GM21825 (cell line): ENCODE measurements at regions not wholly inside any gene's neighbourhood (a gene's known extent, or its start where the extent isn't known, plus 50 kb on each side); places are given as distances from the start of the nearest gene placed in this dataset.

ENCODE experiments used
- ATAC-seq: cut with Tn5 transposase; IDR thresholded peaks from one replicate; pipeline ENCODE4 v1.9.1; 2021; ENCODE audit warnings: mild to moderate bottlenecking, moderate library complexity; ENCODE audit not compliant: unreplicated experiment

- ATAC-seq: no peak
Observed at GRCh38 chr2:611519-611918, 65.7 kb downstream of the TMEM18 start.

GRCh38 chr2:610491-610890, 66.7 kb downstream of the TMEM18 start:
- ATAC-seq: no peak

DNA sequence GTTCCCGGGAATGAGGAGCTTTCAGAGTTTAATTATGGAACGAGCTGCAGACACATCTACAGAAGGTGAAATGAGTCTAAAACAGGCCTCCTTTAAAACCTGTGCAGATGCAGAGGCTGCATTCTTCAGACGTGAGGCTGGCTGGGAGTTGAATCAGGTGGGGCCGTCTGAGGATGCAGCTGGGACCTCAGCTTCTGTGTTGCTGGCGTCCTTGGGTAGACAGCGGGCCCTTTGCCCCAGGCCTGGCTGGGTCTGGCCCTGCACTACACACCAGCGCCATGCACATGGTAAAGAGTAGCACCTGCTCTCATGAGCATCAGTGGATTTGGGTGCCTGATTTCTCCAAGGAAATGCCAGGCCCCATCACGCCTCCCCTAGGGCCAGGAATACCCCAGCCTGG, 67.3 kb downstream of the TMEM18 start:
- no peak for ATAC-seq

DNA sequence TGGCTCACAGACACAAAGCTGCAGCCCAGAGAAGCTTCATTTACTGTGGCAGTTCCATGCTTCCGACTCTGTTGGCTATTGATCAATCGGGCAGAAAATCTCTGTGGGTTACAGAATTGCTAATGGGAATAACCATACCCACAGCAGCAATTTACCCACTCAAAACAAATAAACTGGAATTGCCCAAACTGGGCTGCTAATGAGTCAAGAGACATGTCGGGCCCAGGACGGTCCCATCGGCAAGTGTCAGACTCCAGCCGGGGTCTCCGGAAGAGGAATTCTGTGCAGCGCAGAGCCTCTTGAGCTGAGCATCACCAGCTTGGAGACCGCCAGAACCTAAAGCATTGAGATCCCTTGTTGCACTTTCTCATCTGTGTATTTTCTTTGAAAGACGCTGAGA, 67.8 kb downstream of the TMEM18 start:
- no peak for ATAC-seq

GRCh38 chr2:608711-609110, 68.5 kb downstream of the TMEM18 start:
- no peak for ATAC-seq

- no peak for ATAC-seq
Observed at GRCh38 chr2:608297-608696, 68.9 kb downstream of the TMEM18 start.

DNA sequence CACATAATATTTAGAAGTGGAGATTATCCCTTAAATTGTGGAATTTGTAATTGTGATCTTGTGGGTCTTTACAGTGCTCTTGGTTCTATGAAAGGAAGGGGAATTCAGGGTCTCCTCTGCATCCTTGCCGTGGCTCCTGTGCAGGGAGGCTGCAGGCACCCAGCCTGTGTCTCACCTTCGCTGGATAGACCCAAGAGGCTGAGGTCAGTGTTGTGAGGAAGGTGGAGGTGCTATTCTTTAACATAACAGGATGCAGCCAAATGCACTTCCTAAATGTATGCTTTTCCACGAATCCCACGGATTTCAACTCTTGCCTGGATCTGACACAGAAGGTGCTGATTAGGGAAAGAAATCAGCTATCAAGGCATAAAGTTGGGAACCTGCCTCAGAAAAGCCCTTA, 69.5 kb downstream of the TMEM18 start:
- ATAC-seq: no peak

- ATAC-seq: no peak
Observed at GRCh38 chr2:607172-607571, 70.0 kb downstream of the TMEM18 start.

GRCh38 chr2:605674-606608, 71.3 kb downstream of the TMEM18 start:
- no peak for ATAC-seq

DNA sequence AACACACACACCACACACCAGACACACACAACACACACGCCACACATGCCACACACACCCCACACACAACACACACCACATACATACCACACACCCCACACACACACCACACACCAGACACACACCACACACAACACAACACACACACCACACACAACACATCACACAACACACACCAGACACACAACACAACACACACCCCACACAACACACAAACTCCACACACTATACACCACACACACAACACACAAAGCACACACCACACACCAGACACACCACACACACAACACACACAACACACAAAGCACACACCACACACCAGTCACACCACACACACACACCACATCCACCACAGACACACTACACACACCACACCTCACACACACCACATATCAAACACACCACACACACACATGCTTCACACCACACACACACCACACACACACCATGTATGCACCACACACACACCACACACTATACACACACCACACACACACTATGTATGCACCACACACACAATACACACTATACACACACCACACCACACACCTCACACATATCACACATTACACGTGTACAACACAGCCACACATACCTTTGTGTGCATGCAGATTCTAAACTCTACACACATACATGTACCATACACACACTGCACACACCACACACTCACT, 72.2 kb downstream of the TMEM18 start:
- ATAC-seq: no peak

DNA sequence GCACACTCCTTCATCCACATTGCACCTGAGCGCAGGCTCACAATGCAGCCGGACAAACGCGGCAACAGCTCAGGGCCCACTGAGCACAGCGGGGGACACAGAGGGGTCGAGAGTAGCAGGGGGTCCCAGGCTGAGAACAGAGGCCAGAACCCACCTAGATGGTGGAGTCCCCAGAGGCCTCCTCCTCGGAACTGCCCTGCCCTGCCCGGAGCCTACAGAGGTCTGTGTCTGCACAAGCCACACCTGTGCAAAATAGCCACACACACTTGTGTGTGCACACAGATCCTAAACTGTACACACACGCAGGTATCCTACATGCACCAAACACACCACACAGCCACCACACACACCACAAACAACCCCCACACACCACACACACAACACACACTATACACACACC, 72.8 kb downstream of the TMEM18 start:
- ATAC-seq: no peak

- no peak for ATAC-seq
Observed at GRCh38 chr2:603869-604268, 73.3 kb downstream of the TMEM18 start.

GRCh38 chr2:603427-603826, 73.8 kb downstream of the TMEM18 start:
- ATAC-seq: no peak

GRCh38 chr2:602571-603359, 74.4 kb downstream of the TMEM18 start:
- ATAC-seq: no peak

DNA sequence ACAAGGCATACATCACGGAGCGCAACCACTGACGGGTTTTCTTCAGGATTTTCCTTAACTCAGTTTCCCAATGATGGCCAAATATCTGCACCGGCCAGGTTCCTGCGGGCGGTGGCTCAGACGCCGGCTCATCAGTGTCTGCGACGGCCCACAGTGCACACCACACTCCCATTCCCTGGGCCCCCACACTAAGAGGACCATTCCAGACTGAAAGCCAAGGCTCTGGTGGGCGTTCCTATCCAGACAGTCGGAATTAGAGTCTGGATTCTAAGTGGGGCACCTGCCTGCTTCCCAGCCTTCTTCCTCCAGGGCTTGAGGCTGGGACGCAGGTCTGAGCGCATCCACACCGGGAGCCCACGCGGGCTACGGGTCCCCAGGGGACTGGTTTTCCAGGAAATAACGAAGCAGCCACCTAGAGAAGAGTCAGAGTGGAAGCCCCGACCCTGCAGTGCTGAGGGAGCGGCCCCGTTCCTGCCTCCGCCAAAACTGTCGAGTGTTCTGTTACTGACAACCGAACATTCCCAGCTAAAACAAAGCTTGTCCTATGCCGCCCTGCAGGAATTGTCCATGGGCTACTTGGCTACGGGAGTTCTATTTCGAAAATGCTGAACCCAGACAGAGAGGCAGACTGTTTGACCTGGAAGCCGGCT, 75.3 kb downstream of the TMEM18 start:
- ATAC-seq: no peak

DNA sequence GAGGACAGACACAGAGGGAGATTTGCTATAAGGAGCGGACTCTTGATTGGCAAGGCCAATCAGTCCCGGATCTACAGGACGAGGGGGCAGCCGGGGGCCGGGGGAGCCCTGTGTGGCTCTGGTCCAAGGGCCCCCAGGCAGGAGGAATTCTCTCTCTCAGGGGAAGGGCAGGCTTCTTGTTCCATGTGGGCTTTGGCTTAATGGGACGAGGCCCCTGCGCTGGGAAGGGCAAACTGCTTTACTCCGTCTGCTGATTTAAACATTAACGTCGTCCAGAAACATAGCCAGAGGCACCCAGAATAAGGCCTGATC, 75.9 kb downstream of the TMEM18 start:
- no peak for ATAC-seq

DNA sequence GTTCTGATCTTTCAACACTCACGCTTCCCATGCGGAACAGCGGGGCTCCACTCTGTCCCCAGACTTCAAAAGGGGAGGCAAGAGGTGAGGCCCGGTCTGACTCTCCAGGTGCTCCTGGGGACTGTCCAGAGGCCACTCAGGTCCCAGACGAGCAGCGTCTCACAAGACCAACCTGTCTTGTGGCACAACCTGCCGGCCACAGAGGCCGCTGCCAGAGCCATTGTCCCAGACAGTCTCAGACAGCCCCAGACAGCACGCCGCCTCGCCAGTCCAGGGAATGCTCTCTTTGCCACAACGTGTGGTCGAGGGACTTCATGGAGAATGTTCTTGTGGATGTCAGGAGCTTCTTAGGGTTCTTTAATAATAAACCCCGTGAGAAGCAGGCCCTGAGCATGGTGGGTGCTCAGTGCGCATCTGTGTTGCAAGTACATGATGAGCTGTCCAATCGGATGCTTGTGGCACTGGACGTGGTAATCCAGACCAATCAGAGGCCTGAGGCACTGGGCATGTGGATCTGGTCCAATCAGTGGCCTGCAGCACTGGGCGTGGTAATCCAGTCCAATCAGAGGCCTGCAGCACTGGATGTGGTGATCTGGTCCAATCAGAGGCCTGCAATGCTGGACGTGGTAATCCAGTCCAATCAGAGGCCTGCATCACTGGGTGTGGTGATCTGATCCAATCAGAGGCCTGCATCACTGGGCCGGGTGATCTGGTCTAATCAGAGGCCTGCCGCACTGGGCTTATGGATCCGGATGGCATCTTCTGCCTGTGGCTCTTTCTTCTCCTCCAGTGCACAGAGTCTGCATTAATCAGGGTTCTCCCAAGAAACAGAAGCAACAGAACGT, 76.4 kb downstream of the TMEM18 start:
- no peak for ATAC-seq

DNA sequence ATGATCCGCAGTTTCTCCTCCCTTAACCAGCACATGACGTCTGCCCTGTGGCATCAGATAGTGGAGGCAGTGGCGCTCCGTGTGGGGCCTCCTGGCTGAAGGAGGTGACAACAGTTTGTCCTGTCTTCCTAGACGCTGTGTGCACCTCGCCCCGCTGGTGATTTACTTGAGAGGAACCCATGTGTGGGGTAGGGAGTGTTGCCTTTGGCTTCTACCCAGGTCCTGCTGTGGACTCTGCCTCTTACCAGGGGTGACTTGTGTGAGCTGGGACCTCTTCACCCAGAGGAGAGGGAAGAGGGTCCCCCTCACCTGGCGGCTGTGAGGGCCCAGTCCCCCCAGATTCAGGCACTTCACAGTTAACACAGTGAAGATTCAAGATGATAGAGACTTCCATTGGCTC, 77.6 kb downstream of the TMEM18 start:
- no peak for ATAC-seq

DNA sequence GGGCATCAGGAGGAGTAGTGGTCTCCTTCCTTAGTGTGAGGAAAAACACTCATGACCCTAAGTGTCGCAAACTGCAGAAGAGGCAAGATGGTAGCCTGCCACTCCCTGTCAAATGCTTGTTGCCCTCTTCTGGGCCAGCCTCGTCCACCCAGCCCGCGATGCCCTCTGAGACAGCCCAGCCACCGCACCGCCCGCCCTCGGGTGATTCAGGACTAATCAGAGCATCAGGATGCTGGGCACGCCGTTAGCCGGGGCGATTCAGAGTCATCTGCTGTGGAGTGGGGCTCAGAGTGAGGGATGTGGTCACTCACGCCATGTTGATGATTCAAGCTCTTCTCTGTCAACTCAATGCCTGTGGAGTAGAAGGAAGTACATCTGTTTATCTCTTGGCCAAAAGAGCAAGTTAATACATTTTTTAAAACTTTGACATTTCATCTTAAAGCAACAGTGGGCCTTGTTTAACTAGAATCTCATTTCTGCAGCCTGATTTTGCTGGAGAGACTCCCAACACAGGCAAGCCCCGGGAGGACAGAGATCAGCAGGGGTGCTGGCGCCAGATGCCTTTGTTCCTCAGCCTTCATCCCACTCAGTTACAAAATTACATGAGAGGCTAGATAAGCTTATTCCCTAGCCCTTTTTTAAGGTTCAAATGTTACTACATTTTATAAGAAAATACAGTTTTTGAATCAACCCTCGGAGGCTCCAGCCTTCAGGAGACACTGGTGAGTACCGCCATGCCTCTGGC, 79.0 kb downstream of the TMEM18 start:
- ATAC-seq: no peak
